NT2/D1 (cell line): ENCODE measurements at regions not wholly inside any gene's neighbourhood (a gene's known extent, or its start where the extent isn't known, plus 50 kb on each side); places are given as distances from the start of the nearest gene placed in this dataset.

Experiments
- DNase-seq: peaks from one replicate; pipeline ENCODE4 v3.0.0-alpha.2; 2011; ENCODE audit warnings: low read depth, low spot score
- H3K27me3 ChIP-seq: 2 replicates; pipeline ENCODE4 v1.6.0; 2011; ENCODE audit warnings: mild to moderate bottlenecking; ENCODE audit not compliant: insufficient read length, insufficient read depth
- H3K36me3 ChIP-seq: 2 replicates; pipeline ENCODE4 v1.6.1; 2011; ENCODE audit warnings: mild to moderate bottlenecking, low read length, mixed read lengths; ENCODE audit not compliant: insufficient read depth, insufficient read length
- H3K4me1 ChIP-seq: 2 replicates; pipeline ENCODE4 v1.5.1; 2011; ENCODE audit not compliant: insufficient read depth, insufficient read length
- H3K4me3 ChIP-seq: 2 replicates; pipeline ENCODE4 v1.5.1; 2011; ENCODE audit warnings: low read depth; ENCODE audit not compliant: insufficient read length
- H3K9ac ChIP-seq: 2 replicates; pipeline ENCODE4 v1.6.0; 2011; ENCODE audit warnings: low read depth; ENCODE audit not compliant: insufficient read length
- H3K9me3 ChIP-seq: 2 replicates; pipeline ENCODE4 v1.5.1; 2011; ENCODE audit warnings: mild to moderate bottlenecking, low read length; ENCODE audit not compliant: insufficient read depth
- SUZ12 ChIP-seq: IDR thresholded peaks from 2 replicates; pipeline ENCODE4 v1.6.1; 2011; ENCODE audit not compliant: insufficient read length, insufficient read depth; ENCODE audit errors: extremely low read depth
- YY1 ChIP-seq: IDR thresholded peaks from 2 replicates; pipeline ENCODE4 v1.6.1; 2011; ENCODE audit not compliant: insufficient read length, insufficient read depth
- ZNF274 ChIP-seq: IDR thresholded peaks from 2 replicates; pipeline ENCODE4 v1.6.1; 2011; ENCODE audit warnings: mild to moderate bottlenecking, low read depth, low read length

GRCh38 chr9:78630966-78631365 lies 334.0 kb downstream of the PSAT1 start:
- Histone ChIP-seq H3K4me1 (no peaks in the 10 kb centered on the region), H3K36me3 (no peaks in the 10 kb centered on the region), H3K9ac (no peak overlapping the region), H3K4me3 (no peak overlapping the region), H3K9me3 (no peaks in the 10 kb centered on the region), H3K27me3 (no peaks in the 10 kb centered on the region)
- TF ChIP-seq YY1 (no peak), ZNF274 (no peak), SUZ12 (no peak)
- DNase-seq: no peak

DNA sequence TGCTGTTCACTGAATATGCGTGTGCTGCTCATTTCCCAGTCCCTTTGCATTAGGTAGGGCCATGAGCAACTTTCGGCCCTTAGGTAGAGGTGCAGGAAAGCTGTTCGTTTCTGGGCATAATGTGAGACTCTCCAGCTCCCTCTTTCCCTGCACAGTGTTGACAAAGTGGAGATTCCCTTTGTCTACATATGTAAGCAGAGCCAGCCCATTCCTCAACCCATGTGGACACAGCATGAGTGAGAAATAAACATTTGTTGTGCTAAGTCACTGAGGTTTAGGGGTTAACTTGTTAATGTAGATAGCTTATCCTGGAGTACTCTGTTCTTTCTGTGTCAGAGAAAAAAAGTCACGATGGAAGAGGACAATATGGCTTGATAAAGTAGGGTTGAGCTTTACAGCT lies 343.8 kb downstream of the PSAT1 start:
- H3K36me3 ChIP-seq: no peaks in the 10 kb centered on the region
- no peak overlapping the region for H3K4me3 ChIP-seq
- H3K4me1 ChIP-seq: no peaks in the 10 kb centered on the region
- DNase-seq: no peak
- TF ChIP-seq YY1 (no peak), SUZ12 (no peak), ZNF274 (no peak)
- H3K9ac ChIP-seq: no peak overlapping the region
- no peaks in the 10 kb centered on the region for H3K9me3 ChIP-seq
- no peaks in the 10 kb centered on the region for H3K27me3 ChIP-seq

DNA sequence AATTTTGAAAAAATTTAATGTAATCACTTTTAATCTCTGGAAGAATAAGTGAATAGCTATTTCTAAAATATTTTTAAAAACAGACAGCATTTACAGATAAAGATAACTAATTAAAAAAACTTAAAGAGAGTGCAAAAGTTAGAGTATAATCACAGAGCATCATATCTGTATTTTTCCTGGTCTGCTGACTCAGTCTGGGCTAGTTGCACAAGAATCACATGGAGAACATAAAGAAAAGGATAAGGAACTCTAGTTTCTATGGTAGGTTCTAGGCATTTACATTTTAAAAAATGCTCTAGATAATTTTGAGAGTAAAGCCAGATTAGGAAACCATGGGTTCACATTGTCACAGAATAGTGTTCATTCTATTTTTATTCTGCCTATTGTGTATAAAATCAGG lies 347.4 kb downstream of the PSAT1 start:
- TF ChIP-seq SUZ12 (no peak), ZNF274 (no peak), YY1 (no peak)
- Histone ChIP-seq H3K4me1 (no peaks in the 10 kb centered on the region), H3K9ac (no peak overlapping the region), H3K27me3 (no peaks in the 10 kb centered on the region), H3K9me3 (no peaks in the 10 kb centered on the region), H3K4me3 (no peak overlapping the region), H3K36me3 (no peaks in the 10 kb centered on the region)
- no peak for DNase-seq

- no peak for DNase-seq
- TF ChIP-seq ZNF274 (no peak), SUZ12 (no peak), YY1 (no peak)
- H3K9ac ChIP-seq: no peak overlapping the region
Observed at GRCh38 chr9:78654324-78654723, 357.4 kb downstream of the PSAT1 start.

DNA sequence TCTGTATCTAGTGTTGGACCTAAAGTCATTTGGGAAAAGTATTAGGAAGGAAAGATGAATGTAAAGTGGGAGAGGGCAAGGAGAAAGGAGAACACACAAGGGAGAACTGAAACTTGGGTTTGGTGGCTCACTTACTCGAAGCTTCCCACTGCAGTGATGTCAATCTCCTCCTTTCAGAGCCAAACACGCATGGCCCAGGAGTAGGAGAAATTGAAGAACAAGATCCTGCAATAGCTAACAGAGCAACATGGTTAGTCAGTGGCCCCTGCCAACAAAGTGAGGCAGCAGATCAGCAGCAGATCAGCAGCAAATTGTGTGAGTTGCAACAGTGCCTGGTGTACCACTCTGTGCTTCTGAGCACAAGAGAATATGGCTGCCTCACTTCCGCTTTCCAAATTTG lies 366.4 kb downstream of the PSAT1 start:
- no peaks in the 10 kb centered on the region for H3K36me3 ChIP-seq
- H3K4me1 ChIP-seq: no peaks in the 10 kb centered on the region
- TF ChIP-seq YY1 (no peak), SUZ12 (no peak), ZNF274 (no peak)
- no peaks in the 10 kb centered on the region for H3K27me3 ChIP-seq
- no peak for DNase-seq
- H3K9me3 ChIP-seq: no peaks in the 10 kb centered on the region
- H3K4me3 ChIP-seq: no peak overlapping the region
- H3K9ac ChIP-seq: no peak overlapping the region

More at GRCh38 chr9:78654324-78654723, 357.4 kb downstream of the PSAT1 start:
- H3K27me3 ChIP-seq: no peaks in the 10 kb centered on the region
- no peak overlapping the region for H3K4me3 ChIP-seq
- H3K36me3 ChIP-seq: no peaks in the 10 kb centered on the region
- no peaks in the 10 kb centered on the region for H3K9me3 ChIP-seq
- no peaks in the 10 kb centered on the region for H3K4me1 ChIP-seq

- no peak overlapping the region for H3K9ac ChIP-seq
- TF ChIP-seq SUZ12 (no peak), ZNF274 (no peak), YY1 (no peak)
- H3K36me3 ChIP-seq: no peaks in the 10 kb centered on the region
Observed at GRCh38 chr9:78664370-78664769, 367.4 kb downstream of the PSAT1 start.

GRCh38 chr9:78666818-78667414 lies 370.0 kb downstream of the PSAT1 start:
- H3K36me3 ChIP-seq: no peaks in the 10 kb centered on the region
- no peak overlapping the region for H3K4me3 ChIP-seq

More at GRCh38 chr9:78664370-78664769, 367.4 kb downstream of the PSAT1 start:
- no peaks in the 10 kb centered on the region for H3K27me3 ChIP-seq
- no peak for DNase-seq
- H3K4me1 ChIP-seq: no peaks in the 10 kb centered on the region
- no peaks in the 10 kb centered on the region for H3K9me3 ChIP-seq
- no peak overlapping the region for H3K4me3 ChIP-seq

More at GRCh38 chr9:78666818-78667414, 370.0 kb downstream of the PSAT1 start:
- H3K9me3 ChIP-seq: no peaks in the 10 kb centered on the region
- no peak overlapping the region for H3K9ac ChIP-seq
- H3K4me1 ChIP-seq: no peaks in the 10 kb centered on the region
- TF ChIP-seq SUZ12 (no peak), ZNF274 (no peak), YY1 (no peak)
- DNase-seq: no peak
- H3K27me3 ChIP-seq: no peaks in the 10 kb centered on the region
